H1 (cell line): ENCODE measurements at regions not wholly inside any gene's neighbourhood (a gene's known extent, or its start where the extent isn't known, plus 50 kb on each side); places are given as distances from the start of the nearest gene placed in this dataset.

Experiments used
- CTCF ChIA-PET: fragments of 300-600 bp; sonication (Branson Sonifier 250); formaldehyde crosslinking; loops from one replicate; lab custom pipeline; 2021; ENCODE audit not compliant: partially characterized antibody; lab: Charles Lee
- POLR2A ChIA-PET: fragments of 300-600 bp; sonication (Branson Sonifier 250); formaldehyde crosslinking; loops from one replicate; lab custom pipeline; 2021; ENCODE audit warnings: inconsistent platforms; ENCODE audit not compliant: partially characterized antibody; lab: Charles Lee
- DNase-seq, 2 experiments: peaks; one replicate each; pipeline versions ENCODE4 v3.0.0 to v3.0.0-alpha.2; 2010 to 2022; ENCODE audit warnings: low spot score in 2 of 2, low read depth in 1 of 2, mixed read lengths in 1 of 2
- FAIRE-seq: peaks from 2 replicates; lab custom pipeline; 2011; peaks lifted over from hg19 to GRCh38; lab: Jason Lieb, UNC
- H2AFZ ChIP-seq: 2 replicates; pipeline ENCODE4 v1.8.1; 2012; ENCODE audit warnings: low read length, inconsistent platforms
- H2AK5ac ChIP-seq: 2 replicates; pipeline ENCODE4 v1.6.1; 2013; ENCODE audit warnings: low read depth, low read length
- H2BK120ac ChIP-seq: replicated peaks from 2 replicates; pipeline ENCODE3; 2013; ENCODE audit warnings: low read depth, low read length, inconsistent platforms
- H2BK12ac ChIP-seq: 2 replicates; pipeline ENCODE4 v1.6.1; 2013; ENCODE audit warnings: low read depth, low read length
- H2BK15ac ChIP-seq: 2 replicates; pipeline ENCODE4 v1.6.1; 2013; ENCODE audit warnings: low read length
- H2BK20ac ChIP-seq: 2 replicates; pipeline ENCODE4 v1.6.1; 2013; ENCODE audit warnings: low read length
- H2BK5ac ChIP-seq: 2 replicates; pipeline ENCODE4 v1.6.1; 2013; ENCODE audit warnings: low read depth, low read length
- H3K14ac ChIP-seq: 2 replicates; pipeline ENCODE4 v1.6.1; 2013; ENCODE audit warnings: inconsistent platforms; ENCODE audit not compliant: insufficient read length
- H3K18ac ChIP-seq: 2 replicates; pipeline ENCODE4 v1.6.1; 2013; ENCODE audit warnings: low read length; ENCODE audit errors: extremely low read depth
- H3K23ac ChIP-seq: 2 replicates; pipeline ENCODE4 v1.6.1; 2013; ENCODE audit warnings: inconsistent platforms; ENCODE audit not compliant: insufficient read length
- H3K23me2 ChIP-seq: 2 replicates; pipeline ENCODE4 v1.6.1; 2013; ENCODE audit warnings: low read depth, low read length
- H3K27ac ChIP-seq: 2 replicates; pipeline ENCODE4 v1.6.1; 2011; ENCODE audit warnings: low read depth, low read length, inconsistent platforms
- H3K27me3 ChIP-seq, 4 experiments: replicated peaks in 1 of 4; 1 replicate in 1 of 4; 2 replicates in 3 of 4; pipeline versions ENCODE4 v1.6.1 to v1.8.1; 2011 to 2013; ENCODE audit warnings: low read length in 3 of 4, mild to moderate bottlenecking in 3 of 4, inconsistent platforms in 2 of 4, mixed read lengths in 2 of 4, moderate library complexity in 1 of 4; ENCODE audit not compliant: control insufficient read depth in 3 of 4, insufficient read depth in 3 of 4; ENCODE audit errors: extremely low read depth in 1 of 4
- H3K36me3 ChIP-seq, 4 experiments: 2 replicates each; pipeline versions ENCODE4 v1.6.1 to v1.8.1; 2011 to 2013; ENCODE audit warnings: mild to moderate bottlenecking in 4 of 4, low read length in 3 of 4, moderate library complexity in 2 of 4, control low read depth in 1 of 4, inconsistent platforms in 1 of 4; ENCODE audit not compliant: insufficient read depth in 4 of 4, control insufficient read depth in 2 of 4
- H3K4ac ChIP-seq: replicated peaks from 2 replicates; pipeline ENCODE3; 2013; ENCODE audit warnings: low read length, low read depth, mixed read lengths, inconsistent platforms; ENCODE audit not compliant: insufficient read length
- H3K4me1 ChIP-seq, 4 experiments: replicated peaks in 1 of 4; 1 replicate in 1 of 4; 2 replicates in 3 of 4; pipeline versions ENCODE4 v1.6.1 to v1.8.1; 2011 to 2013; ENCODE audit warnings: low read length in 3 of 4, inconsistent platforms in 2 of 4, mixed read lengths in 1 of 4; ENCODE audit not compliant: insufficient read depth in 4 of 4, control insufficient read depth in 3 of 4
- H3K4me2 ChIP-seq, 2 experiments: 2 replicates each; pipeline versions ENCODE4 v1.6.1 to v1.8.1; 2011 to 2013; ENCODE audit warnings: low read depth in 2 of 2, low read length in 2 of 2, control low read depth in 1 of 2, inconsistent platforms in 1 of 2, mild to moderate bottlenecking in 1 of 2; ENCODE audit not compliant: insufficient read depth in 1 of 2
- H3K4me3 ChIP-seq, 4 experiments: fragments of 200-600, 300-600 bp in 1 of 4; sonication (generic), shearing (Covaris generic), sonication (Bioruptor Twin) in 1 of 4; 2 replicates each; pipeline versions ENCODE4 v1.5.1 to v1.8.1; 2011 to 2016; ENCODE audit warnings: low read length in 4 of 4, low read depth in 3 of 4, control low read depth in 2 of 4, inconsistent platforms in 2 of 4, mild to moderate bottlenecking in 2 of 4, mixed read lengths in 1 of 4, moderate library complexity in 1 of 4; ENCODE audit not compliant: insufficient read depth in 2 of 4; ENCODE audit errors: extremely low read depth in 1 of 4
- H3K56ac ChIP-seq: replicated peaks from 2 replicates; pipeline ENCODE3; 2013; ENCODE audit warnings: low read depth, mild to moderate bottlenecking, mixed read lengths, low read length, inconsistent platforms; ENCODE audit not compliant: insufficient read length
- H3K79me1 ChIP-seq: 2 replicates; pipeline ENCODE4 v1.6.1; 2013; ENCODE audit warnings: low read depth, low read length, control low read depth
- H3K79me2 ChIP-seq, 2 experiments: 2 replicates each; pipeline versions ENCODE4 v1.6.1 to v1.8.1; 2012 to 2013; ENCODE audit warnings: low read length in 2 of 2, mild to moderate bottlenecking in 2 of 2, inconsistent platforms in 1 of 2; ENCODE audit not compliant: insufficient read depth in 2 of 2, control insufficient read depth in 1 of 2
- H3K9ac ChIP-seq, 4 experiments: replicated peaks in 1 of 4; 1 replicate in 1 of 4; 2 replicates in 3 of 4; pipeline versions ENCODE4 v1.6.1 to v1.8.1; 2011 to 2013; ENCODE audit warnings: low read depth in 3 of 4, low read length in 3 of 4, control low read depth in 2 of 4, mild to moderate bottlenecking in 2 of 4, moderate library complexity in 2 of 4, inconsistent platforms in 1 of 4; ENCODE audit errors: extremely low read depth in 1 of 4
- H3K9me3 ChIP-seq, 2 experiments: 2 replicates each; pipeline versions ENCODE4 v1.6.1 to v1.8.1; 2012 to 2013; ENCODE audit warnings: mild to moderate bottlenecking in 2 of 2, moderate library complexity in 2 of 2, control low read depth in 1 of 2, inconsistent platforms in 1 of 2, low read depth in 1 of 2, low read length in 1 of 2, mixed read lengths in 1 of 2; ENCODE audit not compliant: insufficient read depth in 2 of 2
- H4K20me1 ChIP-seq, 2 experiments: replicated peaks in 1 of 2; 2 replicates each; pipeline versions ENCODE3 to v1.8.1; 2011 to 2013; ENCODE audit warnings: inconsistent platforms in 2 of 2, low read length in 2 of 2, mild to moderate bottlenecking in 1 of 2; ENCODE audit not compliant: insufficient read depth in 2 of 2, control insufficient read depth in 1 of 2
- H4K5ac ChIP-seq: 2 replicates; pipeline ENCODE4 v1.6.1; 2013; ENCODE audit warnings: low read length, low read depth, mixed read lengths, inconsistent platforms; ENCODE audit not compliant: insufficient read length
- H4K8ac ChIP-seq: 2 replicates; pipeline ENCODE4 v1.8.0; 2013; ENCODE audit warnings: mild to moderate bottlenecking, moderate library complexity, low read length, inconsistent platforms; ENCODE audit not compliant: insufficient read depth; ENCODE audit errors: extremely low read depth
- H4K91ac ChIP-seq: replicated peaks from 2 replicates; pipeline ENCODE3; 2013; ENCODE audit warnings: low read length, mixed read lengths, inconsistent platforms; ENCODE audit not compliant: insufficient read length
- JUN ChIP-seq: IDR thresholded peaks from 2 replicates; pipeline ENCODE4 v1.6.1; 2011; ENCODE audit warnings: low read depth, mild to moderate bottlenecking, improper control_type of control experiment, low read length
- RAD21 ChIP-seq, 2 experiments: IDR thresholded peaks in 1 of 2; conservative IDR thresholded peaks in 1 of 2; 2 replicates each; pipeline ENCODE4 v1.6.1; 2011; ENCODE audit warnings: low read depth in 2 of 2, low read length in 2 of 2, improper control_type of control experiment in 1 of 2, inconsistent platforms in 1 of 2, mild to moderate bottlenecking in 1 of 2, moderate library complexity in 1 of 2
- RFX5 ChIP-seq: IDR thresholded peaks from 2 replicates; pipeline ENCODE4 v1.6.1; 2011; ENCODE audit warnings: low read depth, low read length, improper control_type of control experiment, borderline replicate concordance
- SP2 ChIP-seq: IDR thresholded peaks from 2 replicates; pipeline ENCODE4 v1.6.1; 2012; ENCODE audit warnings: mild to moderate bottlenecking, low read length, inconsistent platforms
- WGBS, 2 experiments: shearing (Covaris generic) in 1 of 2; methylation state at CpG; one replicate each; pipeline versions ENCODE4 v1.1.6 to v1.1.7; 2013 to 2015; ENCODE audit warnings: low lambda C conversion rate in 2 of 2, mixed read lengths in 2 of 2, inconsistent platforms in 1 of 2, low coverage in 1 of 2, missing lambda C conversion rate in 1 of 2; ENCODE audit not compliant: insufficient replicate concordance in 2 of 2, insufficient coverage in 1 of 2, insufficient read length in 1 of 2; ENCODE audit errors: extremely low coverage in 1 of 2, missing lambda C conversion rate in 1 of 2; 5-methylcytosine and 5-hydroxymethylcytosine counted together
- TF ChIP-seq, protein P1 (sequence below): IDR thresholded peaks from 2 replicates; pipeline ENCODE4 v1.6.1; 2011; ENCODE audit warnings: low read depth, mild to moderate bottlenecking, low read length; ENCODE audit not compliant: insufficient read depth

DNA sequence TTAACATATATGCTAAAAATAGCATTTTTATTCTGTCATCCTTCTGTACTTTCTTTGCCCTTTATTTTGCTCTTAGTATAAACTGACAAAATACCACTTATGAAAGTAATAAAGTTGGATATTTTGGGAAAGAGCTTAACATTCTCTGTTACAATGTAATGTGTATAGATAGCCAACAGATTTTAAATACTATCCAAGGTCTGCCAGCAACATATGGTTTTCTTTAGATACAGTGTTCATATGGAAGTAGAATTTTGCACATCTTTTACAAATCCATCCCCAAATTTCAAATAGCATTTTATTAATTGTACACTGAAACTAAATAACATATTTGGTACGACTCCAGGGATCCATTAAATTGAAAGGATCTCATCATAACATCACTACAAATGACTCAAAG lies 268.6 kb upstream of the PCDH18 start:
- no peak for TF ChIP-seq SP2
- no peak for TF ChIP-seq RAD21 (IDR thresholded peaks at IDR 0.05 in 1 of 2, conservative IDR thresholded peaks at IDR 0.05 in 1 of 2; ENCODE audit: low read depth in 2 of 2, low read length in 2 of 2)
- no peak for TF ChIP-seq JUN
- no peak for TF ChIP-seq RFX5
- TF ChIP-seq, protein P1, sequence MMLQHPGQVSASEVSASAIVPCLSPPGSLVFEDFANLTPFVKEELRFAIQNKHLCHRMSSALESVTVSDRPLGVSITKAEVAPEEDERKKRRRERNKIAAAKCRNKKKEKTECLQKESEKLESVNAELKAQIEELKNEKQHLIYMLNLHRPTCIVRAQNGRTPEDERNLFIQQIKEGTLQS: no peak
- no peak overlapping the region for H2BK5ac ChIP-seq
- no peak overlapping the region for H3K4me3 ChIP-seq
- no peaks in the 10 kb centered on the region for H3K9me3 ChIP-seq
- no peak overlapping the region for H4K91ac ChIP-seq
- no peak overlapping the region for H2AFZ ChIP-seq
- no peak overlapping the region for H3K9ac ChIP-seq
- H3K27ac ChIP-seq: no peak overlapping the region
- no peak overlapping the region for H3K4ac ChIP-seq
- H3K36me3 ChIP-seq: no peaks in the 10 kb centered on the region
- H2BK20ac ChIP-seq: no peak overlapping the region
- H3K23me2 ChIP-seq: no peaks in the 10 kb centered on the region
- WGBS, 2 experiments: 0% methylated on average over 1 of the region's 1 CpG; no CpG with 5 or more reads in 1 of the 2 experiments
- DNase-seq (no peak), FAIRE-seq (no peak)
- CTCF ChIA-PET: interaction anchor here (0.6 kb wide), 1 partner anchor 1484 kb away, joined by 3 read pairs; no protein-coding TSS in a partner anchor
- no peak overlapping the region for H3K14ac ChIP-seq
- H4K20me1 ChIP-seq: no peaks in the 10 kb centered on the region
- H2BK120ac ChIP-seq: no peak overlapping the region
- POLR2A ChIA-PET: no interaction called here
- H3K4me2 ChIP-seq: no peak overlapping the region
- H3K23ac ChIP-seq: no peak overlapping the region
- H3K56ac ChIP-seq: no peak overlapping the region
- H3K4me1 ChIP-seq: no peaks in the 10 kb centered on the region
- no peaks in the 10 kb centered on the region for H3K79me1 ChIP-seq
- H3K27me3 ChIP-seq: peaks cover 0 to 1% (median 0%) of the 10 kb centered on the region in 4 experiments; a peak in 1 of 7 replicates
- no peak overlapping the region for H2AK5ac ChIP-seq
- no peak overlapping the region for H2BK12ac ChIP-seq
- no peak overlapping the region for H3K18ac ChIP-seq
- no peak overlapping the region for H4K8ac ChIP-seq
- H2BK15ac ChIP-seq: no peak overlapping the region
- no peak overlapping the region for H4K5ac ChIP-seq
- H3K79me2 ChIP-seq: no peaks in the 10 kb centered on the region
